DMS53 (cell line): ENCODE measurements at regions not wholly inside any gene's neighbourhood (a gene's known extent, or its start where the extent isn't known, plus 50 kb on each side); places are given as distances from the start of the nearest gene placed in this dataset.

ENCODE experiments used
- DNase-seq: peaks from one replicate; lab custom pipeline; 2025; lab: John Stamatoyannopoulos, UW

DNA sequence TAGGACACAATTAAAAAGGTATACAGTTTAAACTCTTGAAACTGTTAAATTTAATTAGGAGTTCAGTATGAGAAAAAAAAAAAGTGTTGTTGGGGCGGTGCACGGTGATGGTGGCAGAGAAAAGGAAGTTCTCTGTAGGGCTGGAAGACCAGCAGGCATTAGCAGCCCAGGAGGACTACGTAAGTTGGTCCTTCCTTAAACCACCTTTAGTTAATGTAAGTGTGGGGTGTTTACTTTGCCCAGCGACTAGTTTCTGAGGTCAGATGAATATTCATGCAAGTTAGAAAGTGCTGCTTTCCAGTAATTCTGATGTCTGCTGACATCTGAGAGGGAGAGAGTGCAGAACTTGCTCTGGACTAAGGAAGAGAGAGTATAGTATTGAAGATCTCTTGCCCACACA lies 54.9 kb downstream of the NKX2-1 start:
- no peak for DNase-seq

DNA sequence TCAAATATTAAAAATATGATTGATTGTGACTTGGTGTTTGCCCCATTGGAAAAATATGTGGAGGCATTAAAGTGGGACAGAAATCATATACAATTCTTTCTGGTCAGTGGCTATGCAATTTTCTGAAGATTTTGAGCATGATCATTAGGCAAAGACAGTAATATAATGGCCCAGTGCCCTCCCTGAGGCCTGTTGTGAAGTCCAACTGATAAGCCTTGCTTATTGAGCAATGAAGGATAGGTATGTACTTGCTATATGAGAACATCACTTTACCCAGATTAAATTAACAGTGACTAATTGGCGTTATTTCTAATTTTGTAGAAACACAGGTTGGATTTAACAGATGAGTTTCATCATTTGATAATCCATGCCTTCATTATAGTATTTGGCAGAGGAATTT lies 57.1 kb downstream of the NKX2-1 start:
- DNase-seq: no peak

- DNase-seq: no peak
These were observed 64.8 kb downstream of the NKX2-1 start for GRCh38 chr14:36455241-36455627.

- DNase-seq: no peak
These were observed 65.3 kb downstream of the NKX2-1 start for GRCh38 chr14:36454599-36455240.

GRCh38 chr14:36452860-36453259 lies 67.2 kb downstream of the NKX2-1 start:
- no peak for DNase-seq

DNA sequence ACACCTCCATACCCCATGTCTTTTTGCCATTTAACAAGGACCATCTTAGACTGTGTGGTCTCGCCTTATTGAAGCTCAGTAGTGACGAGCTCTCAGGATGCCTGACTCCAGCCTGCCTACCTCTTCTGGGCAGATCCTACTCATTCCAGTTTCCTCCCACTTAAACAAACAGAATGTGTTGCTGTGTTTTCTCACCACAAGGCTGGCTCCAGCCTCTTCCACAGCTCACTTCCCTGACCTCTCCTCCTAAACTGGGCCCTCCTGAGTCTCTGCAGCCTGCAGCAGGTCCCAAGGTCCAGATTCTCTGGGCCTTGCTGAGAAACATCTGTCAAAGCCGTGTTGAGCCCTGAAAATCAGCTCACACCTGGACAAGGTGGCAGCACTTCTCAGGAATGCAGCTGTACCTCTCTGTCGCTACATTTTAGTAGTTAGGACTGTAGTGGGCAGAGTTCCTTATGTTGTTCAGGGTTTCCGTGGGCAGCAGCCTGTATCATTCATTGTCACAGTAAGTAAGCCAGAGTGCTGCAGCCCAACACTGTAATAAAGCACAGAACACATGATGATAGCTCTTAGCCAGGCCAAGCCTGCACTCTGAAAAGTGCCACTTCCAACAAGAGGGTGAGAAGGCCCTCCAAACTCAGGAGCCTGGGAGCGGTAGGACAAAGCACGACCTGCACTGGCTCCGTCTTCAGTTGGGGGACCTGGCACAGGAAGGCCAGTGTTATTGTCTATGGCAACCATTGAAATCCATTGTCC lies 68.5 kb downstream of the NKX2-1 start:
- DNase-seq: peak; percentile 36

DNA sequence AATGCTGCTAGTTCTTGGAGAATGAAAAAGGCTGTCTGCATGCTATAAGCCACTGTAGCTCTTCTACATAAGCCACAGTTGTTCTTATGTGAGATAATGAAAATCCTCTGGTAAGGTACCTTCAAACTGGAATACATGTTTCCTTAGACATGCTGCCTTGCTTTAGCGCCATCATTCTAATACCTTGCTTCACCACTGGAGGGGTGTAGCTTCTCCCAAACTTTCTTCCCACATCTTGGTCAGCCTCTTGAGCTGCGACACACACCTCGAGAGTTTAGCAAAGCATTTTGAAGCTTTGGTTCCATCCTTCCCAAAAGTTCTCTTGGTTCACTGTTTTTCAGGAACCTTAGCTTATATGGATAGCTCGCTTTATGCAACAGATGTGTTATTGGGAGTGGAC lies 69.5 kb downstream of the NKX2-1 start:
- DNase-seq: no peak

DNA sequence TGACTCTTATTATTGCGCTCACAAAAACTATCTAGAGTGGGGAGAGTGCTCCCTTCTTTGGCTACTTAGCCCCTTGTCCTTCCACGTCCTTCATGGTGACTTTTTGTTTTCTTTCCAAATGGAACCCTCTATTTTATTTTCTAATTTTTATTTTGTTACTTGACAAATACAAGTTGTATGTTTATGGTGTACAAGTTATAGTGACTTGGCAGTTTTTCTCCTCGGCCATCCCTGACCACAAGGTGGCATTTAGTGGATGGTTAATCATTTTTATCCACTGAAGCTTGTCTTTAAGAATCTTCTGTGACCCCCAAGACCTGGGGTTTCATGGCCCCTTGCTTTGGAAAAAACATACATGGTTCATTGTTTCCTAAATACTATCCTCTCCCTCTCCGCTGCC lies 70.1 kb downstream of the NKX2-1 start:
- DNase-seq: no peak

- no peak for DNase-seq
These were observed 76.7 kb downstream of the NKX2-1 start for GRCh38 chr14:36443374-36443773.

GRCh38 chr14:36442824-36443241 lies 77.2 kb downstream of the NKX2-1 start:
- DNase-seq: no peak

GRCh38 chr14:36441283-36441682 lies 78.7 kb downstream of the NKX2-1 start:
- no peak for DNase-seq

GRCh38 chr14:36439766-36440165 lies 80.3 kb downstream of the NKX2-1 start:
- no peak for DNase-seq

- no peak for DNase-seq
These were observed 81.1 kb downstream of the NKX2-1 start for GRCh38 chr14:36438883-36439282.

DNA sequence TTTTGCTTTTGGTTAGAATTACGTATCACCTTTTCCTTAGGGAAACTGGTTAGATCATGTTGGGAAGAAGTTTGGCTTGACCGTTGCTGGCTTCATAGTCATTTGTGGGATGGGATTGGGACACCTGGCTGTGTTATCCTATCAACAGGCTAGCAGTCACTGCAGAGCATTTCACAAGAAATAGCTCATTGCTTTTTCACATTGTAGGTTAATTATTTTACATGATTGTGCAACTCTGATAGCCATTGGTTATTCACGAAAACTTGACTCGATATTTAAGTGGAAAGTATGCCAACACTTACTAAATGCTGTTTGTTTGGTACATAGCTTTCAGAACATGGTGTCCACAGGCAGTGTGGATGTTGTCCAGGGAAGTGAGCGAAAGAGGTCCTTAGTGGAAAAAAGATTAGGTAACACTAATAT lies 89.4 kb downstream of the NKX2-1 start:
- DNase-seq: no peak

DNA sequence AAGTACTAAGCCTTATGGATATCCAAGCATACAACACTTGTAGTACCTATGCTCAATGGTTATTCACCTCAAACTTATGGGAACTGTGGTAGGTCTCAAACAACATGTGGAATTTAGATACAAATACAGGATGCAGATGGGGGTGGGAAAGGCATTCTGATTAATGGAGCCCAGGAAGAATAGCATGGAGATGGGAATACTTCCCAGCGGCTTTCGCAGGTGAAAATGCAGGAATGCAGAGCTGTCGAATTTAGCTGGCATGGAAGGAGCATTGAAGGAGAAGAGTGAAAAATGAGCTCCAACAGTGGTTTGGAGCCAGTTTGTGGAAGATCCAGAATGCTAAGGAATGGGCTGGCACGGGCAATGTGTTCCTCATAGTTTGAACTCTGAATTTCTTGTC lies 89.9 kb downstream of the NKX2-1 start:
- DNase-seq: no peak

DNA sequence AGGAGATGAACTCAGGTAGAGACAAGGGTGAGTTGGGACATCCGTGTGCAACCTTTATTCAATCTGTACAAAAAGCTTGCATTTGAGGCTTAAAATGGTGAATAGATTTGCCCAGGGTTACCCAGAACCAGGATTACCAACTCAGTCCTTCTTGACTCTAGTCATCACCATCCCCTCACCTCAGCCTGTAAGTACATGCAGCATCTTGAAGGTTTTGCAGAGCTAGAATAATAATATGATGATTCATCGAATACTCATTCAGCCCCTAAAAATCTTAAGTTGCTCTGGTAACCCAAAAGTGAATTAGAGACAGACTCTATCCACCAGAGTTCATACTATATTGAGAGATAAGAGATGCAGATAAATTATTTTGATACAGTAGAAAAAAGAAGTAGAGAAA lies 90.3 kb downstream of the NKX2-1 start:
- no peak for DNase-seq

- DNase-seq: no peak
These were observed 91.7 kb downstream of the NKX2-1 start for GRCh38 chr14:36428350-36428749.

GRCh38 chr14:36426836-36427235 lies 93.2 kb downstream of the NKX2-1 start:
- DNase-seq: no peak

DNA sequence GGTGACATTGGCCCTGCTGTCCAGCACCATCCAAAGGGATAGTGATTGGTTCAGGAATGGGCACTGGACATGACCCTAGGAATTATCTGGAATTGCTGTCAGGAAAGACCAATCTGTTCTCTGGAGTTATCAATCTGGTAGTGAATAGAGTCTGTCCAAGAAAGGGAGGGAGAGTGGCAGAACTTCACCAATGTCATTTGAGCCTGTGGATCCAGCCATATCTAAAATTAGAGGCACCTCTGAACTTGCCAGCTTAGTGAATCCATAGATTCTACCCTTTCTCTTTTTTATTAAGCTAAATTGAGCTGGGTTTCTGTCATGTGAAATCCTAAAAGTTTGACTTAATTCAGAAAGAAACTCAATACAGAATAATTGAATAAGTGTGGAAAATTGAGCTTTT lies 93.9 kb downstream of the NKX2-1 start:
- no peak for DNase-seq

- peak; percentile 32 for DNase-seq
These were observed 95.4 kb downstream of the NKX2-1 start for GRCh38 chr14:36424478-36425102.

DNA sequence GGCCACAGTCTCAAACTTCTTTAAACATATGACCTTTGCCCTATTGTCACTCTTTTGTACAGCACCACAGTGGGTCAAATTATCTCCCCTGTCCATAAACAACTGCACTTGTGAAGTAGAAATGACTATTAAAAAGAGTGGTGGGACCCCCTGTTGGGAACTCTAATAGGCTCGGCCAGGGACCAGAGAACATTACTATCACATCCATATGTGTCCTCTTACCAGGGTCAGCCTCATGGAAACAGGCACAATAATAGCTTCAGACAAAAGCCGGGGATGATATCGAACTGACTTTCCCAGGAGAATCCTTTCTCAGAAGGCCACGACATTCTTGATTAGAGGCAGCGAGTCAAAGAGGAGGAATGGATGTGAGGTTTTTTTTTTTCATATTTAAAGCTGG lies 96.6 kb downstream of the NKX2-1 start:
- DNase-seq: no peak

DNA sequence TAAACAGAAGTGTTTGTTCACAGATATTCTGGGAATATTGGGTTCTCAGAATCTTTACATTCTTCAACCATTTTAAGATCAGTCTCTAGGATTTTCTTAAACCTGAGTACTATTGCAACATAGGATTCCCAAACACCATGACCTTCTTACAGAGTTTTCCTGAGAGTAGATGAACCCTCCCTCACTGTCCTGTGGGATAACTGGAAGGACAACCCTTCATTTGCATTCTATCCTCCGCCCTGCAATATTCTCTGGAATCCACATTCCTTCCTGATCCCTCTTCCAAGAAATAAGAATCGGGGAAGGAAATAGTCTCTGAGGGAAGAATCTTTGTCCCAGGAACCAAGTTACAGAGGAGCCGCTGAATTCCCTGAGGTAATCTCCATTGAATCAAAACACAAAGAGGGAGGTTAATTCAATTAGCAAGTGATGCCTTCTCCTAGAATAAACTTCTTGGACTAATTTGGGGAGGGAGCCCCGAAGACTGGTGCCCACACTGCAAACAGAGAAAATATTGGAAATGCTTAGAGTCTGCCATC lies 99.8 kb upstream of the MBIP start:
- DNase-seq: no peak

GRCh38 chr14:36418937-36419336 lies 98.5 kb upstream of the MBIP start:
- DNase-seq: no peak
